ENCODE measurements at regions not wholly inside any gene's neighbourhood (a gene's known extent, or its start where the extent isn't known, plus 50 kb on each side); places are given as distances from the start of the nearest gene placed in this dataset.

- Histone ChIP-seq H3K9me3 (ENCODE audit: insufficient read depth in 2 of 2, low read depth in 1 of 2, low read length in 1 of 2) (no peaks in the 10 kb centered on the region), H3K9ac (replicated peaks in 1 of 4; ENCODE audit: extremely low read depth in 1 of 4, low read depth in 3 of 4, low read length in 3 of 4) (no peak overlapping the region), H2BK15ac (ENCODE audit: low read length) (no peak overlapping the region), H2BK20ac (ENCODE audit: low read length) (no peak overlapping the region), H3K36me3 (ENCODE audit: control insufficient read depth in 2 of 4, insufficient read depth in 4 of 4, low read length in 3 of 4) (no peaks in the 10 kb centered on the region), H4K91ac (replicated peaks; ENCODE audit: insufficient read length, low read length) (no peak overlapping the region), H2BK120ac (replicated peaks; ENCODE audit: low read depth, low read length) (no peak overlapping the region), H3K18ac (ENCODE audit: extremely low read depth, low read length) (no peak overlapping the region), H3K4ac (replicated peaks; ENCODE audit: insufficient read length, low read depth, low read length) (no peak overlapping the region), H3K4me3 (ENCODE audit: extremely low read depth in 1 of 4, insufficient read depth in 2 of 4, low read depth in 3 of 4, low read length in 4 of 4) (no peak overlapping the region), H2BK5ac (ENCODE audit: low read depth, low read length) (no peak overlapping the region), H3K4me2 (ENCODE audit: insufficient read depth in 1 of 2, low read depth in 2 of 2, low read length in 2 of 2) (no peak overlapping the region), H4K20me1 (replicated peaks in 1 of 2; ENCODE audit: control insufficient read depth in 1 of 2, insufficient read depth in 2 of 2, low read length in 2 of 2) (no peaks in the 10 kb centered on the region), H3K4me1 (replicated peaks in 1 of 4; ENCODE audit: control insufficient read depth in 3 of 4, insufficient read depth in 4 of 4, low read length in 3 of 4) (no peaks in the 10 kb centered on the region), H2AK5ac (ENCODE audit: low read depth, low read length) (no peak overlapping the region), H2AFZ (ENCODE audit: low read length) (no peak overlapping the region), H4K8ac (ENCODE audit: extremely low read depth, insufficient read depth, low read length) (no peak overlapping the region), H3K23me2 (ENCODE audit: low read depth, low read length) (no peaks in the 10 kb centered on the region; the same call in 1 of the 2 replicates), H3K27ac (ENCODE audit: low read depth, low read length) (no peak overlapping the region), H3K23ac (ENCODE audit: insufficient read length) (no peak overlapping the region), H3K14ac (ENCODE audit: insufficient read length) (no peak overlapping the region), H3K27me3 (replicated peaks in 1 of 4; ENCODE audit: control insufficient read depth in 3 of 4, extremely low read depth in 1 of 4, insufficient read depth in 3 of 4, low read length in 3 of 4) (no peaks in the 10 kb centered on the region), H4K5ac (ENCODE audit: insufficient read length, low read depth, low read length) (no peak overlapping the region), H3K79me1 (ENCODE audit: low read depth, low read length) (no peaks in the 10 kb centered on the region), H3K56ac (replicated peaks; ENCODE audit: insufficient read length, low read depth, low read length) (no peak overlapping the region), H2BK12ac (ENCODE audit: low read depth, low read length) (no peak overlapping the region), H3K79me2 (ENCODE audit: control insufficient read depth in 1 of 2, insufficient read depth in 2 of 2, low read length in 2 of 2) (no peaks in the 10 kb centered on the region)
- no peak for TF ChIP-seq CHD1 (IDR thresholded peaks at IDR 0.05; ENCODE audit: low read depth, low read length)
- TF ChIP-seq USF2 (IDR thresholded peaks at IDR 0.05; ENCODE audit: low read length), result no peak
- TF ChIP-seq GTF2F1 (IDR thresholded peaks at IDR 0.05; ENCODE audit: borderline replicate concordance, low read depth, low read length), result no peak
- no peak for TF ChIP-seq KDM5A (IDR thresholded peaks at IDR 0.05; ENCODE audit: low read length)
- no peak for TF ChIP-seq SIX5 (IDR thresholded peaks at IDR 0.05; ENCODE audit: low read depth, low read length)
- TF ChIP-seq CTBP2 (IDR thresholded peaks at IDR 0.05; ENCODE audit: borderline replicate concordance, insufficient read depth, insufficient read length, low read length), result no peak
- TF ChIP-seq MAFK (IDR thresholded peaks at IDR 0.05; ENCODE audit: low read depth, low read length), result no peak
- no peak for TF ChIP-seq PHF8 (conservative IDR thresholded peaks at IDR 0.05; ENCODE audit: low read depth, low read length)
- no peak for TF ChIP-seq MAX (IDR thresholded peaks at IDR 0.05)
- TF ChIP-seq ATF3 (IDR thresholded peaks at IDR 0.05; ENCODE audit: insufficient read depth, low read depth, low read length), result no peak
- no peak for TF ChIP-seq RAD21 (IDR thresholded peaks at IDR 0.05 in 1 of 2, conservative IDR thresholded peaks at IDR 0.05 in 1 of 2; ENCODE audit: low read depth in 2 of 2, low read length in 2 of 2)
- TF ChIP-seq NANOG (IDR thresholded peaks at IDR 0.05; ENCODE audit: insufficient read depth, low read depth, low read length, poor library complexity, severe bottlenecking), result no peak
- no peak for TF ChIP-seq EGR1 (IDR thresholded peaks at IDR 0.05; ENCODE audit: borderline replicate concordance, low read depth, low read length)
- FAIRE-seq, result no peak
- POLR2A ChIA-PET (ENCODE audit: partially characterized antibody), result no interaction called here
- CTCF ChIA-PET (ENCODE audit: partially characterized antibody), result interaction anchor here (1.5 kb wide), 1 partner anchor 150 kb away, joined by 5 read pairs; no protein-coding TSS in a partner anchor
- DNase-seq (ENCODE audit: low read depth in 1 of 2, low spot score in 2 of 2), result no peak
- 80% methylated on average over 6 of the region's 6 CpGs; no CpG with 5 or more reads in 1 of the 2 experiments for WGBS, 2 experiments (ENCODE audit: extremely low coverage in 1 of 2, insufficient coverage in 1 of 2, insufficient read length in 1 of 2, insufficient replicate concordance in 2 of 2, low coverage in 1 of 2, low lambda C conversion rate in 2 of 2, missing lambda C conversion rate in 1 of 2)
These were observed 60.9 kb upstream of the TLR4 start for GRCh38 chr9:117643288-117643654.
